ENCODE measurements at regions not wholly inside any gene's neighbourhood (a gene's known extent, or its start where the extent isn't known, plus 50 kb on each side); places are given as distances from the start of the nearest gene placed in this dataset.

DNA sequence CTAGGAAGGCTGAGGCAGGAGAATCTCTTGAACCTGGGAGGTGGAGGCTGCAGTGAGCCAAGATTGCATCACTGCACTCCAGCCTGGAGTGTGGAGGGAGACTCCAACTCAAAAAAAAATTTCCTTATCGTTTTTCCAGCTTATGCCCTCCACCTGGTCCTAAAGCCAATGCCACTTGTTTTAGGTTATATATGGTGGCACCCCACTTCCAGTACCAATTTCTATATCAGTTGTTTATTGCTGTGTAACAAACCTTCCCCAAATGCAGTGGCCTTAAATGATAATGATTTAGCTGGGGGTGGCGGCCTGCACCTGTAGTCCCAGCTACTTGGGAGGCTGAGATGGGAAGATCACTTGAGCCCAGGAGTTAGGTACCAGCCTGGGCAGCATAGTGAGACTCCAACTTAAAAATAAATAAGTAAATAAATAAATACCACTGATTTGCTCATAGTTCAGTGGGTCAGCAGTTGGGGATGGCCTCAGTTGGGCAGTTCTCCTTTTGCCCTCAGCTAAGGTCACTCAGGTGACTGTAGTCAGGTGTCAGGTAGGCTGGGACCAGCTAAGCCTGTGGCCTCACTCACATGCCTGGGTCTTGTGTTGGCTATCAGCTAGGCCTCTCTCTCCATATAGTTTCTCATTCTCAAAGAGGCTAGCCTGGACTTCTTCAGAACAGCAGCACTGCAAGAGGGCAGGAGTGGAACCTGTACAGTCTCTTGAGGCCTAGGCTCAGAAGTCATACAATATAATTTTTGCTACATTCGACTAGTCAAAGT is 113.7 kb upstream of the GATA6 start:
- ChIA-PET POLR2A (interaction anchor here (0.6 kb wide), 1 partner anchor 544 kb away, joined by 4 read pairs; no protein-coding TSS in a partner anchor), CTCF (no interaction called here)
- H3K27me3 ChIP-seq (ENCODE audit: control insufficient read depth, insufficient read depth, low read length): no peaks in the 10 kb centered on the region
- DNase-seq (ENCODE audit: low read depth, low spot score) (no peak), ATAC-seq (no peak)
- H3K36me3 ChIP-seq (ENCODE audit: control insufficient read depth, insufficient read depth, low read length): no peaks in the 10 kb centered on the region
- no peak overlapping the region for H3K4me3 ChIP-seq (ENCODE audit: low read depth in 2 of 2, low read length in 2 of 2)
- no peaks in the 10 kb centered on the region for H3K9me3 ChIP-seq (ENCODE audit: control insufficient read depth, insufficient read depth, low read depth, low read length)
- intact Hi-C loops (cut with micrococcal nuclease; ENCODE audit: unreplicated experiment): no loop called here
- no TSS peak for BruUV-seq (replicated peaks)
- H3K27ac ChIP-seq (ENCODE audit: low read length): no peak overlapping the region
- TF ChIP-seq SIN3A (IDR thresholded peaks at IDR 0.05; ENCODE audit: borderline replicate concordance, insufficient read depth, low read depth, low read length): no peak
- TF ChIP-seq, protein P1, sequence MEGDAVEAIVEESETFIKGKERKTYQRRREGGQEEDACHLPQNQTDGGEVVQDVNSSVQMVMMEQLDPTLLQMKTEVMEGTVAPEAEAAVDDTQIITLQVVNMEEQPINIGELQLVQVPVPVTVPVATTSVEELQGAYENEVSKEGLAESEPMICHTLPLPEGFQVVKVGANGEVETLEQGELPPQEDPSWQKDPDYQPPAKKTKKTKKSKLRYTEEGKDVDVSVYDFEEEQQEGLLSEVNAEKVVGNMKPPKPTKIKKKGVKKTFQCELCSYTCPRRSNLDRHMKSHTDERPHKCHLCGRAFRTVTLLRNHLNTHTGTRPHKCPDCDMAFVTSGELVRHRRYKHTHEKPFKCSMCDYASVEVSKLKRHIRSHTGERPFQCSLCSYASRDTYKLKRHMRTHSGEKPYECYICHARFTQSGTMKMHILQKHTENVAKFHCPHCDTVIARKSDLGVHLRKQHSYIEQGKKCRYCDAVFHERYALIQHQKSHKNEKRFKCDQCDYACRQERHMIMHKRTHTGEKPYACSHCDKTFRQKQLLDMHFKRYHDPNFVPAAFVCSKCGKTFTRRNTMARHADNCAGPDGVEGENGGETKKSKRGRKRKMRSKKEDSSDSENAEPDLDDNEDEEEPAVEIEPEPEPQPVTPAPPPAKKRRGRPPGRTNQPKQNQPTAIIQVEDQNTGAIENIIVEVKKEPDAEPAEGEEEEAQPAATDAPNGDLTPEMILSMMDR (IDR thresholded peaks at IDR 0.05): no peak
- TF ChIP-seq, protein P2, sequence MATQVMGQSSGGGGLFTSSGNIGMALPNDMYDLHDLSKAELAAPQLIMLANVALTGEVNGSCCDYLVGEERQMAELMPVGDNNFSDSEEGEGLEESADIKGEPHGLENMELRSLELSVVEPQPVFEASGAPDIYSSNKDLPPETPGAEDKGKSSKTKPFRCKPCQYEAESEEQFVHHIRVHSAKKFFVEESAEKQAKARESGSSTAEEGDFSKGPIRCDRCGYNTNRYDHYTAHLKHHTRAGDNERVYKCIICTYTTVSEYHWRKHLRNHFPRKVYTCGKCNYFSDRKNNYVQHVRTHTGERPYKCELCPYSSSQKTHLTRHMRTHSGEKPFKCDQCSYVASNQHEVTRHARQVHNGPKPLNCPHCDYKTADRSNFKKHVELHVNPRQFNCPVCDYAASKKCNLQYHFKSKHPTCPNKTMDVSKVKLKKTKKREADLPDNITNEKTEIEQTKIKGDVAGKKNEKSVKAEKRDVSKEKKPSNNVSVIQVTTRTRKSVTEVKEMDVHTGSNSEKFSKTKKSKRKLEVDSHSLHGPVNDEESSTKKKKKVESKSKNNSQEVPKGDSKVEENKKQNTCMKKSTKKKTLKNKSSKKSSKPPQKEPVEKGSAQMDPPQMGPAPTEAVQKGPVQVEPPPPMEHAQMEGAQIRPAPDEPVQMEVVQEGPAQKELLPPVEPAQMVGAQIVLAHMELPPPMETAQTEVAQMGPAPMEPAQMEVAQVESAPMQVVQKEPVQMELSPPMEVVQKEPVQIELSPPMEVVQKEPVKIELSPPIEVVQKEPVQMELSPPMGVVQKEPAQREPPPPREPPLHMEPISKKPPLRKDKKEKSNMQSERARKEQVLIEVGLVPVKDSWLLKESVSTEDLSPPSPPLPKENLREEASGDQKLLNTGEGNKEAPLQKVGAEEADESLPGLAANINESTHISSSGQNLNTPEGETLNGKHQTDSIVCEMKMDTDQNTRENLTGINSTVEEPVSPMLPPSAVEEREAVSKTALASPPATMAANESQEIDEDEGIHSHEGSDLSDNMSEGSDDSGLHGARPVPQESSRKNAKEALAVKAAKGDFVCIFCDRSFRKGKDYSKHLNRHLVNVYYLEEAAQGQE (IDR thresholded peaks at IDR 0.05; ENCODE audit: insufficient read depth in 1 of 2, low read depth in 2 of 2, low read length in 1 of 2): no peak
- TF ChIP-seq POLR2AphosphoS5 (IDR thresholded peaks at IDR 0.05; ENCODE audit: low read depth, low read length): no peak
- no peak for TF ChIP-seq TCF7L2 (IDR thresholded peaks at IDR 0.05; ENCODE audit: low read depth, low read length)
- H3K4me1 ChIP-seq (ENCODE audit: control insufficient read depth, insufficient read depth, low read length): no peaks in the 10 kb centered on the region; the same call in 1 of the 2 replicates
- in situ Hi-C loops (cut with HindIII; ENCODE audit: low pct_unique_long_range_greater_than_20kb, low sequenced_read_pairs): no loop called here

DNA sequence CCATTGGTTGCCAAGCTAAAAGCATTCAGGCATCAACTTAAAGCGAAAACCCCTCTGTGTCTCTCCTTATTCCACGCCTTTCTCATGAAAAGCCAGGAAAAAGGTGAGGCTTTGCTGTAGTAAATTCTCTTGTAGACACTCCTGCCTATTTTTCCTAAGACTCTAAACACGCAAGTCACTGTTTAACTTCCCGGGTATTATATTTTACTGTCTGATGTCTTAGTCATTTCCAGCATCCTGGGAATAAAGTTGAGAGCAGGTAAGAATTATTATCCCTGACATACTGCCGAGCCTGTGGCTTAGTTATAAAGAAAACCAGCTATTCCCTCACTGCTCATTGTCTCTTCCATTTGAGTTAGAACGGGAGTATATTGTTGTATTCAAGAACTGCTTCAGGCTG is 112.4 kb upstream of the GATA6 start:
- ChIA-PET POLR2A (no interaction called here), CTCF (no interaction called here)
- TF ChIP-seq, protein P1 (IDR thresholded peaks at IDR 0.05): no peak
- TF ChIP-seq TCF7L2 (IDR thresholded peaks at IDR 0.05; ENCODE audit: low read depth, low read length): no peak
- TF ChIP-seq, protein P2 (IDR thresholded peaks at IDR 0.05; ENCODE audit: insufficient read depth in 1 of 2, low read depth in 2 of 2, low read length in 1 of 2): no peak
- TF ChIP-seq POLR2AphosphoS5 (IDR thresholded peaks at IDR 0.05; ENCODE audit: low read depth, low read length): no peak
- TF ChIP-seq SIN3A (IDR thresholded peaks at IDR 0.05; ENCODE audit: borderline replicate concordance, insufficient read depth, low read depth, low read length): no peak
- Histone ChIP-seq H3K4me1 (ENCODE audit: control insufficient read depth, insufficient read depth, low read length) (no peaks in the 10 kb centered on the region; the same call in 1 of the 2 replicates), H3K4me3 (ENCODE audit: low read depth in 2 of 2, low read length in 2 of 2) (no peak overlapping the region), H3K9me3 (ENCODE audit: control insufficient read depth, insufficient read depth, low read depth, low read length) (no peaks in the 10 kb centered on the region), H3K36me3 (ENCODE audit: control insufficient read depth, insufficient read depth, low read length) (no peaks in the 10 kb centered on the region), H3K27me3 (ENCODE audit: control insufficient read depth, insufficient read depth, low read length) (no peaks in the 10 kb centered on the region), H3K27ac (ENCODE audit: low read length) (no peak overlapping the region)
- no peak for ATAC-seq
- in situ Hi-C loops (cut with HindIII; ENCODE audit: low pct_unique_long_range_greater_than_20kb, low sequenced_read_pairs): no loop called here
- no TSS peak for BruUV-seq (replicated peaks)
- intact Hi-C loops (cut with micrococcal nuclease; ENCODE audit: unreplicated experiment): no loop called here
- DNase-seq (ENCODE audit: low read depth, low spot score): no peak

All from Panc1 (cell line).